K562 (cell line): ENCODE measurements at regions not wholly inside any gene's neighbourhood (a gene's known extent, or its start where the extent isn't known, plus 50 kb on each side); places are given as distances from the start of the nearest gene placed in this dataset.

Experiments used
- BHLHE40 ChIP-seq: IDR thresholded peaks from 2 replicates; pipeline ENCODE4 v1.6.1; 2011; ENCODE audit warnings: low read length, improper control_type of control experiment
- HNRNPLL ChIP-seq: fragments of 200-400 bp; formaldehyde crosslinking; IDR thresholded peaks from 2 replicates; pipeline ENCODE4 v1.6.1; 2017; ENCODE audit warnings: low read length, low read depth, mild to moderate bottlenecking; ENCODE audit not compliant: poor library complexity, severe bottlenecking
- OTX1 ChIP-seq: fragments of 450-650 bp; formaldehyde crosslinking; IDR thresholded peaks from 2 replicates; pipeline ENCODE4 v1.4.0; 2022; ENCODE audit warnings: mild to moderate bottlenecking
- REST ChIP-seq, 2 experiments: fragments of 450-650 bp; formaldehyde crosslinking in 1 of 2; IDR thresholded peaks; 2 replicates each; pipeline versions ENCODE4 v1.4.0 to v1.6.1; 2014 to 2020; ENCODE audit warnings: mild to moderate bottlenecking in 2 of 2, borderline replicate concordance in 1 of 2, low read depth in 1 of 2
- ZNF785 ChIP-seq: fragments of 250-450 bp; sonication (Bioruptor Pico); IDR thresholded peaks from 2 replicates; pipeline ENCODE4 v1.4.0; 2020; ENCODE audit warnings: mild to moderate bottlenecking

GRCh38 chr13:87498681-87499080 lies 172.5 kb upstream of the SLITRK5 start (continued):
- TF ChIP-seq REST (IDR thresholded peaks at IDR 0.05; ENCODE audit: borderline replicate concordance): peak; percentile 63
- no peak for TF ChIP-seq REST (CRISPR knock-in tag; IDR thresholded peaks at IDR 0.05; ENCODE audit: low read depth)
- TF ChIP-seq BHLHE40: no peak
- no peak for TF ChIP-seq HNRNPLL
- TF ChIP-seq OTX1 (CRISPR knock-in tag): no peak
- no peak for TF ChIP-seq ZNF785 (CRISPR knock-in tag)
